Mesothelial cell of epicardium (in vitro differentiated cells): ENCODE measurements at regions not wholly inside any gene's neighbourhood (a gene's known extent, or its start where the extent isn't known, plus 50 kb on each side); places are given as distances from the start of the nearest gene placed in this dataset.

Experiments
- DNase-seq, 2 experiments: peaks; one replicate each; pipeline ENCODE4 v3.0.0; 2021; ENCODE audit warnings: low spot score in 2 of 2; ENCODE audit not compliant: unreplicated experiment in 2 of 2
- H3K27ac Mint-ChIP-seq: 2 replicates; pipeline ENCODE4 v1.8.0; 2021; ENCODE audit warnings: mixed read lengths
- H3K27me3 Mint-ChIP-seq: 2 replicates; pipeline ENCODE4 v1.8.0; 2021; ENCODE audit warnings: low read depth, mixed read lengths
- H3K36me3 Mint-ChIP-seq: 2 replicates; pipeline ENCODE4 v1.8.0; 2021; ENCODE audit warnings: mixed read lengths
- H3K4me1 Mint-ChIP-seq: 2 replicates; pipeline ENCODE4 v1.8.0; 2021; ENCODE audit warnings: mixed read lengths
- H3K4me3 Mint-ChIP-seq: 2 replicates; pipeline ENCODE4 v1.8.0; 2021; ENCODE audit warnings: mild to moderate bottlenecking, moderate library complexity, mixed read lengths
- H3K9me3 Mint-ChIP-seq: 2 replicates; pipeline ENCODE4 v1.8.0; 2021; ENCODE audit warnings: mixed read lengths
- CTCF ChIP-seq: fragments of 200-600 bp; sonication (generic); IDR thresholded peaks from one replicate; pipeline ENCODE4 v1.5.0; 2021; ENCODE audit warnings: antibody characterized with exemption; ENCODE audit not compliant: unreplicated experiment

DNA sequence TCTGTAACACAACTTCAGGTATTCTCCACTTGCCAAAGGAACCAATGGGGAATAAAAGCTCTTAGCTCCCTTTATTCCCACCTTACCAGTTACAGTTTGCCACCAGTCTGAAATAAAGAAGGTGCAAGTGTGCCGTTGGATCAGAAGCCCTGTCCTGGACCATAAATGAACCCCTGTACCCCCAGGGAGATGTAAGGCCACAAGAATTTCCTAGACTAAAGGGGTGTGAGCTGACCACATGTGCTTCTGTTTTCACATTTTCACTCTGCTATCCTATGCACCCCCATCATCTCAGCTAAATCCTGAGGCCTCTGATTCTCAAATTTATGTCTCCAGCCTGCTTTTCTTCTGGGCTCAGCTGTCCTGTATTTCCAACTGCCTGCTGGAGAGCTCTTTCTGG, 221.2 kb downstream of the SPRY1 start:
- Mint-ChIP-seq H3K27ac (no peak overlapping the region), H3K9me3 (no peaks in the 10 kb centered on the region), H3K4me3 (no peak overlapping the region), H3K36me3 (no peaks in the 10 kb centered on the region), H3K4me1 (peaks cover 22% of the 10 kb centered on the region), H3K27me3 (no peaks in the 10 kb centered on the region)
- DNase-seq: no peak
- TF ChIP-seq CTCF: no peak

DNA sequence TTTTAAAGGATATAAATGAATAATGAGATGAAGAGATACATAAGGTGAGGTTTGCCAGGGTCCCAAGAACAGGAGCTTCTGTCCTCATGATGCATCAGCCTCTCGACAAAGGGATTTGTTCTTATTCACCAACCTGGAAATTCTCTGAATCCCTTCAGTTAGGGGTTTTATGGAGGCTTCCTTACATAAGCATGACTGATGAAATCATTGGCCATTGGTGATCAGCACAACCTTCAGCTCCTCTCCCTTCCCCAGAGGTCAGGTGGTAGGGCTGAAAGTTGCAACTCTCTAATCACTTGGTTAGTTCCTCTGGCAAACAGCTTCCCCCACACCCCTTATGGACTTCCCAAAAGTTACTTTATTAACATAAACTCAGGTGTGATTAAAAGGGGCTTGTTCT, 222.0 kb downstream of the SPRY1 start:
- Mint-ChIP-seq H3K4me1 (peaks cover 28% of the 10 kb centered on the region), H3K9me3 (no peaks in the 10 kb centered on the region), H3K4me3 (no peak overlapping the region), H3K27me3 (no peaks in the 10 kb centered on the region), H3K27ac (no peak overlapping the region), H3K36me3 (no peaks in the 10 kb centered on the region)
- TF ChIP-seq CTCF: no peak
- no peak for DNase-seq

GRCh38 chr4:123619326-123619725, 222.7 kb downstream of the SPRY1 start:
- Mint-ChIP-seq H3K36me3 (no peaks in the 10 kb centered on the region), H3K9me3 (no peaks in the 10 kb centered on the region), H3K27ac (no peak overlapping the region), H3K4me1 (peaks cover 31% of the 10 kb centered on the region), H3K27me3 (no peaks in the 10 kb centered on the region), H3K4me3 (no peak overlapping the region)
- DNase-seq: no peak
- no peak for TF ChIP-seq CTCF

GRCh38 chr4:123619895-123620294, 223.3 kb downstream of the SPRY1 start:
- DNase-seq: no peak
- Mint-ChIP-seq H3K27ac (no peak overlapping the region), H3K36me3 (no peaks in the 10 kb centered on the region), H3K9me3 (no peaks in the 10 kb centered on the region), H3K4me3 (no peak overlapping the region), H3K4me1 (peaks cover 36% of the 10 kb centered on the region), H3K27me3 (no peaks in the 10 kb centered on the region)
- TF ChIP-seq CTCF: no peak

DNA sequence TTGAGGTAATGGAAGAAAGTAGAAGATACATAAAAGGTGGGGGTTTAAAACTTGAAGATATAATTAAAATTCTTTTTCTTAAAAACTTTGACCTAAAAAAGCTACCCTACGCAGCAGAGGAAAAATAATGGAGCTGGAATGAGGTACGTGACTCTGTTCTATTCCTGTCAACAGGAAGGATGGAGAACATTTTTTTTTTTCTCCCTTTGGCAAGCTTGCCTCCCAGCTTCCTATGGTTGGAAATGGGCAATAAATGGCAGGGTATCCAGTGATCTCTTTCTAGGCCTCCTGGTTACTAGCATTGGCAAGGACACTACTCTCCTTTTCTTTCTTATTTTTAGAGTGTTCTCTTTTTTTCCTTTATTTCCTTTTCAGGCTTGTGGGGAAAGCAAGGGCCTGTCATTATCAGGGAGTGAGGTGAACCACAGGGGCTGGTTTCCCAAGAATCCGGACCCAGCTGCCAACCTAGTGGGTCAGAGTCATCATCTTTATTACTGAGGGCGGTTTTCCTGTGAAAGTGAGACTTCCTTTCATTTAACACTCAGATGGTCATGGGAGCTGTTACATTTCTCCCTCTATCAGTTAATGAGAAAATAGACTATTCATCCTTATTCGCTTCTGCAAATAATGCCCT, 224.6 kb downstream of the SPRY1 start:
- Mint-ChIP-seq H3K27me3 (no peaks in the 10 kb centered on the region), H3K4me1 (peaks cover 36% of the 10 kb centered on the region), H3K27ac (no peak overlapping the region), H3K36me3 (no peaks in the 10 kb centered on the region), H3K4me3 (no peak overlapping the region), H3K9me3 (no peaks in the 10 kb centered on the region)
- no peak for TF ChIP-seq CTCF
- no peak for DNase-seq

GRCh38 chr4:123622572-123622971, 226.0 kb downstream of the SPRY1 start:
- no peaks in the 10 kb centered on the region for H3K9me3 Mint-ChIP-seq
- DNase-seq: no peak
- H3K27me3 Mint-ChIP-seq: no peaks in the 10 kb centered on the region
- H3K4me1 Mint-ChIP-seq: peaks cover 29% of the 10 kb centered on the region
- H3K27ac Mint-ChIP-seq: no peak overlapping the region
- no peak for TF ChIP-seq CTCF
- H3K4me3 Mint-ChIP-seq: no peak overlapping the region
- H3K36me3 Mint-ChIP-seq: no peaks in the 10 kb centered on the region
